Effector memory CD4-positive, alpha-beta T cell (primary cell): ENCODE measurements at regions not wholly inside any gene's neighbourhood (a gene's known extent, or its start where the extent isn't known, plus 50 kb on each side); places are given as distances from the start of the nearest gene placed in this dataset.

Experiments
- DNase-seq, 3 donors: peaks; one replicate each; pipeline ENCODE4 v3.0.0-alpha.2; 2020
- H3K27ac ChIP-seq: 2 replicates; pipeline ENCODE4 v1.7.0; 2013; ENCODE audit warnings: mild to moderate bottlenecking, low read length, moderate library complexity; ENCODE audit not compliant: insufficient read depth, poor library complexity, severe bottlenecking
- H3K27me3 ChIP-seq: replicated peaks from 2 replicates; pipeline ENCODE4 v1.7.0; 2013; ENCODE audit warnings: mild to moderate bottlenecking, low read length; ENCODE audit not compliant: insufficient read depth, control insufficient read depth, poor library complexity, severe bottlenecking
- H3K36me3 ChIP-seq: 2 replicates; pipeline ENCODE4 v1.7.0; 2013; ENCODE audit warnings: mild to moderate bottlenecking, low read length, moderate library complexity; ENCODE audit not compliant: control insufficient read depth, insufficient read depth
- H3K4me1 ChIP-seq: 2 replicates; pipeline ENCODE4 v1.7.0; 2013; ENCODE audit warnings: low read length, mild to moderate bottlenecking; ENCODE audit not compliant: control insufficient read depth, insufficient read depth, poor library complexity, severe bottlenecking
- H3K4me3 ChIP-seq: 2 replicates; pipeline ENCODE4 v1.7.0; 2013; ENCODE audit warnings: low read length, low read depth, mild to moderate bottlenecking; ENCODE audit not compliant: insufficient read depth, poor library complexity, severe bottlenecking
- H3K9me3 ChIP-seq: 2 replicates; pipeline ENCODE4 v1.7.0; 2013; ENCODE audit warnings: mild to moderate bottlenecking, low read length, moderate library complexity; ENCODE audit not compliant: control insufficient read depth

- no peak for DNase-seq
Measured at GRCh38 chr1:208848854-208849253, 604.7 kb upstream of the PLXNA2 start.

GRCh38 chr1:208850442-208850841 lies 606.3 kb upstream of the PLXNA2 start:
- no peak for DNase-seq
- Histone ChIP-seq H3K9me3 (no peaks in the 10 kb centered on the region), H3K36me3 (no peaks in the 10 kb centered on the region), H3K4me3 (no peak overlapping the region), H3K27me3 (no peaks in the 10 kb centered on the region), H3K4me1 (no peaks in the 10 kb centered on the region), H3K27ac (no peak overlapping the region)

More at GRCh38 chr1:208848854-208849253, 604.7 kb upstream of the PLXNA2 start:
- Histone ChIP-seq H3K36me3 (no peaks in the 10 kb centered on the region), H3K27me3 (no peaks in the 10 kb centered on the region), H3K27ac (no peak overlapping the region), H3K4me3 (no peak overlapping the region), H3K9me3 (no peaks in the 10 kb centered on the region), H3K4me1 (no peaks in the 10 kb centered on the region)

GRCh38 chr1:208851366-208851765 lies 607.2 kb upstream of the PLXNA2 start:
- Histone ChIP-seq H3K9me3 (no peaks in the 10 kb centered on the region), H3K36me3 (no peaks in the 10 kb centered on the region), H3K27ac (no peak overlapping the region), H3K4me3 (no peak overlapping the region), H3K4me1 (no peaks in the 10 kb centered on the region), H3K27me3 (no peaks in the 10 kb centered on the region)
- no peak for DNase-seq

- no peaks in the 10 kb centered on the region for H3K27me3 ChIP-seq
- no peaks in the 10 kb centered on the region for H3K4me1 ChIP-seq
- no peak overlapping the region for H3K4me3 ChIP-seq
- no peak for DNase-seq
- H3K27ac ChIP-seq, result no peak overlapping the region
- H3K9me3 ChIP-seq, result no peaks in the 10 kb centered on the region
- H3K36me3 ChIP-seq, result no peaks in the 10 kb centered on the region
Measured at GRCh38 chr1:208852911-208853310, 608.7 kb upstream of the PLXNA2 start.

DNA sequence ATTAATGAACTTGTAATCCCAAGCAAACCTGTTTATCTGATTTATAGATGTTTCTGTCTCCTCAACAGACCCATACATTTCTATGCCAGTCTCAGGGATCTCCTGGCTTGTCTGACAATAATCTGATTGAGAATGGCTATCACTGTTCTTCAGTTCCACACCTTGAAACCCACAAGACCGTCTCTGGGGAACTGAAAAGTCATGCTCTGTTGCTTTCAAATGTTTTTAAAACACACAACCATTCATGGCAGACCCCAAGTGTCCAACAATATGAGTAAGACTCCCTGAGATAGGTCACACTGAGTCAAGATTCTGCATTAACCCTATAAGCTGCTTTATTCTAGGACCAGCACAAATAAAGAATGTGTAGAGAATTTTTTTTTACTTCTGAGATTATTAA lies 611.2 kb upstream of the PLXNA2 start:
- H3K4me1 ChIP-seq, result no peaks in the 10 kb centered on the region
- no peaks in the 10 kb centered on the region for H3K9me3 ChIP-seq
- no peaks in the 10 kb centered on the region for H3K36me3 ChIP-seq
- H3K4me3 ChIP-seq, result no peak overlapping the region
- no peak for DNase-seq
- no peaks in the 10 kb centered on the region for H3K27me3 ChIP-seq
- H3K27ac ChIP-seq, result no peak overlapping the region

DNA sequence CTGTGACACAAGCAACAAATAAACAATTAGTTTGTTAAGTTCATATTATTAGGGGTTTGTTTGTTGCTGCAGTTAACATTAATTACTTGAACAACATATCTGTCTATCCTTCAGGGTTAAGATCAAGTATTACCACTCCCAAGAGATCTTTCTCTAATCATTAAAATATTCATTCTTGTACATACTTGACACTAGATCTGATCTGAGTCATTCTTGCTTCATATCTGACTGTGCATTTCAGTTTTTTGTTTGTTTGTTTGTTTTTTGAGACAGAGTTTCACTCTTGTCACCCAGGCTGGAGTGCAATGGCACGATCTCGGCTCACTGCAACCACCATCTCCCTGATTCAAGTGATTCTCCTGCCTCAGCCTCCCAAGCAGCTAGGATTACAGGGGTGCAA lies 613.3 kb upstream of the PLXNA2 start:
- no peak overlapping the region for H3K27ac ChIP-seq
- H3K9me3 ChIP-seq, result no peaks in the 10 kb centered on the region
- no peaks in the 10 kb centered on the region for H3K27me3 ChIP-seq
- H3K36me3 ChIP-seq, result no peaks in the 10 kb centered on the region
- no peak overlapping the region for H3K4me3 ChIP-seq
- H3K4me1 ChIP-seq, result no peaks in the 10 kb centered on the region
- no peak for DNase-seq

- Histone ChIP-seq H3K36me3 (no peaks in the 10 kb centered on the region), H3K27ac (no peak overlapping the region), H3K4me1 (no peaks in the 10 kb centered on the region), H3K27me3 (no peaks in the 10 kb centered on the region), H3K9me3 (no peaks in the 10 kb centered on the region), H3K4me3 (no peak overlapping the region)
- DNase-seq, result no peak
Measured at GRCh38 chr1:208858738-208859137, 614.6 kb upstream of the PLXNA2 start.

GRCh38 chr1:208864366-208864965 lies 620.3 kb upstream of the PLXNA2 start:
- Histone ChIP-seq H3K4me3 (no peak overlapping the region), H3K36me3 (no peaks in the 10 kb centered on the region), H3K27me3 (no peaks in the 10 kb centered on the region), H3K27ac (no peak overlapping the region), H3K9me3 (no peaks in the 10 kb centered on the region), H3K4me1 (no peaks in the 10 kb centered on the region)
- no peak for DNase-seq

GRCh38 chr1:208866386-208866955 lies 622.3 kb upstream of the PLXNA2 start:
- no peak overlapping the region for H3K4me3 ChIP-seq
- H3K4me1 ChIP-seq, result no peaks in the 10 kb centered on the region
- no peaks in the 10 kb centered on the region for H3K9me3 ChIP-seq
- H3K27ac ChIP-seq, result no peak overlapping the region
- DNase-seq, result no peak
- no peaks in the 10 kb centered on the region for H3K27me3 ChIP-seq
- H3K36me3 ChIP-seq, result no peaks in the 10 kb centered on the region

- H3K36me3 ChIP-seq, result no peaks in the 10 kb centered on the region
Measured at GRCh38 chr1:208868554-208868953, 624.4 kb upstream of the PLXNA2 start.

More at GRCh38 chr1:208868554-208868953, 624.4 kb upstream of the PLXNA2 start:
- H3K4me1 ChIP-seq, result no peaks in the 10 kb centered on the region
- no peak for DNase-seq
- H3K27me3 ChIP-seq, result no peaks in the 10 kb centered on the region
- H3K9me3 ChIP-seq, result no peaks in the 10 kb centered on the region
- H3K27ac ChIP-seq, result no peak overlapping the region
- no peak overlapping the region for H3K4me3 ChIP-seq
